AG04449 (cell line): ENCODE measurements at regions not wholly inside any gene's neighbourhood (a gene's known extent, or its start where the extent isn't known, plus 50 kb on each side); places are given as distances from the start of the nearest gene placed in this dataset.

Experiments
- CTCF ChIA-PET: fragments of 350-600 bp; formaldehyde crosslinking; extraction: SDS; loops from one replicate; lab custom pipeline; 2021; ENCODE audit warnings: antibody characterized with exemption; lab: Yijun Ruan, JAX
- POLR2A ChIA-PET: fragments of 400-600, 350-600 bp; formaldehyde crosslinking; extraction: SDS; loops from one replicate; lab custom pipeline; 2020; ENCODE audit warnings: antibody characterized with exemption, inconsistent platforms; lab: Yijun Ruan, JAX
- DNase-seq: peaks from one replicate; pipeline ENCODE4 v3.0.0-alpha.2; 2010; ENCODE audit warnings: low read depth, low spot score
- H3K4me3 ChIP-seq: 2 replicates; pipeline ENCODE4 v1.5.1; 2011; ENCODE audit warnings: low read depth, mild to moderate bottlenecking, control low read depth, low read length
- TF ChIP-seq, protein P1 (sequence below): IDR thresholded peaks from one replicate; pipeline ENCODE4 v1.5.1; 2011; ENCODE audit warnings: mild to moderate bottlenecking, moderate library complexity, low read length, control low read depth, inconsistent platforms; ENCODE audit not compliant: insufficient read depth; ENCODE audit errors: missing control alignments

DNA sequence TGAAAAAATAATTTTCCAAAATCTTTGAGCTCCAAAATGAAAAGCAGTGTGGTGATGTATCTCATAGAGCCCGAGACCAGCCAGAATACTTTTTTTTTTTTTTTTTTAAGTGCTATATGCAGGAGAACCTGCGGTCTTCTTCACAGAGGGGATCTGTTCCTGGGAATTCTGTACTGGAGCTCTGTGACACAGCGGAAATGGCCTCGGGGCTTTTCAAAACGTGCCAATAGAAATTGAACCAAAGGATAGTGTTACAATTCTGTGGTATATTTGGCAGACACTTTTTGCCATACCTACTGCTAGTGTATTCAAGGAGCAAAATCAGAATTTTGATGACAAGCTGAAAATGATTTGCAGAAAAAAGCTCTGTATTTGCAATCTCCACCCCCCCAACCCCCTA is 1429.3 kb upstream of the LRRTM3 start:
- ChIA-PET CTCF (no interaction called here), POLR2A (no interaction called here)
- no peak overlapping the region for H3K4me3 ChIP-seq
- TF ChIP-seq, protein P1, sequence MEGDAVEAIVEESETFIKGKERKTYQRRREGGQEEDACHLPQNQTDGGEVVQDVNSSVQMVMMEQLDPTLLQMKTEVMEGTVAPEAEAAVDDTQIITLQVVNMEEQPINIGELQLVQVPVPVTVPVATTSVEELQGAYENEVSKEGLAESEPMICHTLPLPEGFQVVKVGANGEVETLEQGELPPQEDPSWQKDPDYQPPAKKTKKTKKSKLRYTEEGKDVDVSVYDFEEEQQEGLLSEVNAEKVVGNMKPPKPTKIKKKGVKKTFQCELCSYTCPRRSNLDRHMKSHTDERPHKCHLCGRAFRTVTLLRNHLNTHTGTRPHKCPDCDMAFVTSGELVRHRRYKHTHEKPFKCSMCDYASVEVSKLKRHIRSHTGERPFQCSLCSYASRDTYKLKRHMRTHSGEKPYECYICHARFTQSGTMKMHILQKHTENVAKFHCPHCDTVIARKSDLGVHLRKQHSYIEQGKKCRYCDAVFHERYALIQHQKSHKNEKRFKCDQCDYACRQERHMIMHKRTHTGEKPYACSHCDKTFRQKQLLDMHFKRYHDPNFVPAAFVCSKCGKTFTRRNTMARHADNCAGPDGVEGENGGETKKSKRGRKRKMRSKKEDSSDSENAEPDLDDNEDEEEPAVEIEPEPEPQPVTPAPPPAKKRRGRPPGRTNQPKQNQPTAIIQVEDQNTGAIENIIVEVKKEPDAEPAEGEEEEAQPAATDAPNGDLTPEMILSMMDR, result no peak
- no peak for DNase-seq

DNA sequence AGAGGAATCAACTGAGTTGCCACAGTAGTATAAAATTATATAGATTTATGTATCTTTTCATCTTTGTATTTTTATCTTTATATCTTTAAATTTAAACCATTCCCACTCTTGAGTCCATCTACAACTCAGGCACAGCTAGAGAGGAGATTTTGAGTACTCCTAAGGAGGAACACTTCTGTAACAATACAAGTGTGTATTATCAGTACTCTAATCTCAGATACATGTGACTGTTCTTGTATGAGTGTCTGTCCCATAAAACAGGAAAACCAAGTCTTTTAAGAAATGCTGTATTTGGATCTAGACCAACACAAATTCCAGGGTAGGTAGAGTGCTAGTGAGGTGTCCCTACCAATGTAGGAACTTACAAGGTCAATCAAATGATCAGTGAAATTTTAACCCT is 1428.0 kb upstream of the LRRTM3 start:
- no peak overlapping the region for H3K4me3 ChIP-seq
- ChIA-PET POLR2A (no interaction called here), CTCF (no interaction called here)
- DNase-seq, result no peak
- TF ChIP-seq, protein P1, result no peak

DNA sequence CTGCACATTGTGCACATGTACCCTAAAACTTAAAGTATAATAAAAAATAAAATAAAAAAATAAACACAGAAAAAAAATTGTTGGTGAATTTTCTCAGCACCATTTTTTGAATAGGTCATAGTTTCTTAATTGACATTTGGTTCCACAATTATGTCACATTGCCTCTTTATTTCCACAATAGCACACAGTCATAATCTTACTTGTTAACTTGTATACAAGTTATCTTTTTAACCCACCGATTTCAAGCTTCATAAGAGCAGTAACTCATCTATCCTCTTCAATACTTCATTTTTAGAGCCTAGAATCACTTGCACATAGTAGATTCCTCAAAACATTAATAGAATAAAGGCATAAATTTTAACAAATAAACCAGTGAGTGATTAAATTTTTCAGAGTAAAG is 1425.1 kb upstream of the LRRTM3 start:
- no peak for DNase-seq
- ChIA-PET CTCF (no interaction called here), POLR2A (no interaction called here)
- TF ChIP-seq, protein P1, result no peak
- H3K4me3 ChIP-seq, result no peak overlapping the region

DNA sequence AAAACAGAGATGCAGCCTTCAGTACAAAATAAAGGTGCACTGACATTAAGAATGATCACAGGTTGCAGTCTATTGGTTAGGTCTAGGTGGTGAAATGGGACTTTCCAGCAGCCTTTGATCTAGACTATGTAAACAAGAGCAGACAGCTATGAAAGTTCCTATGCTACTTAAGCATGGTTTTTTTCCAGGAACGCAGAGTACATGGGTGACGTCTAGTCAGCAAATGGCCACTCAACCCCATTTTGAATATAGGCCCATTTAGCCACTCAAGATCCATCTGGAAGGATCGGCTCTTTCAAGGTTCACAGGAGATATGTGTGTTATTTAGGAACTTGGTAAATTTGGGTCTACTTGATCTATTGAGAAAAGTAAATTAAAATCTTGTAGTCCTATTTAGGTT is 1424.6 kb upstream of the LRRTM3 start:
- CTCF ChIA-PET, result no interaction called here
- POLR2A ChIA-PET, result no interaction called here
- no peak overlapping the region for H3K4me3 ChIP-seq
- no peak for DNase-seq
- TF ChIP-seq, protein P1, result no peak

DNA sequence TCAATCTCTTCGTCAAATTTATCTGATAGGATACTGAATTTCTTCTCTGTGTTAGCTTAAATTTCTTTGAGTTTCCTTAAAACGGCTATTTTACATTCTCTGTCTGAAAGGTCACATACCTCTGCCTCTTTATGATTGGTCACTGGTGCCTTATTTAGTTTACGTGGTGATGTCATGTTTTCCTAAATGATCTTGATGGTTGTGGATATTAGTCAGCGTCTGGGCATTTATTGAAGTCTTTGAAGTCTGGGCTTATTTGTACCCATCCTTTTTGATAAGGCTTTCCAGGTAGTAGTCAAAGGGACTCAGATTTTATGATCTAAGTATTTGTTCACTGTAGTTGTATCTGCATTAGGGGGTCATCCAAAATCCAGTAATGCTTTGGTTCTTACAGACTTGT is 1407.5 kb upstream of the LRRTM3 start:
- DNase-seq, result no peak
- POLR2A ChIA-PET, result no interaction called here
- CTCF ChIA-PET, result no interaction called here
- H3K4me3 ChIP-seq, result no peak overlapping the region
- TF ChIP-seq, protein P1, result no peak

DNA sequence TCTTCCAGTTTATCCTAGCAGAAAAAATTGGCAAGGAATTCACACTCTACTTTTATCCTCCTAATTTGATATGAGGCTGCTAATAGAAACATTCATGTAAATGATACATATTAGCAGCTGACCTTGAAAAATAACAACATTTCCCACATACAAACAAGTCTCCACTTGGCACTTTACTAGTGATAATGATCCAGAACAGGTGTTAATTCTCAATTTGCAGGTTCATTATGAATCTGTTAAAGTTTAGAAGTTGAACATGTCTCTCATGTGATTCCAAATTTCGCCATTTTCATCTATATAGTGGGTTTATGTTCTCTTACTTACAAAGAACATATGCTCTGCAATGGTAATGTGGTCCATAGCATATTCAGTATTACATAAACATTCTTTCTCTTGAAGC is 1396.8 kb upstream of the LRRTM3 start:
- ChIA-PET CTCF (no interaction called here), POLR2A (no interaction called here)

More for the DNA sequence above, 1396.8 kb upstream of the LRRTM3 start:
- no peak for DNase-seq
- TF ChIP-seq, protein P1, result no peak
- no peak overlapping the region for H3K4me3 ChIP-seq
